GM19468 (cell line): ENCODE measurements at regions not wholly inside any gene's neighbourhood (a gene's known extent, or its start where the extent isn't known, plus 50 kb on each side); places are given as distances from the start of the nearest gene placed in this dataset.

ENCODE experiments used
- ATAC-seq: cut with Tn5 transposase; IDR thresholded peaks from one replicate; pipeline ENCODE4 v1.9.1; 2021; ENCODE audit warnings: mild to moderate bottlenecking, moderate library complexity, moderate number of reproducible peaks; ENCODE audit not compliant: unreplicated experiment; ENCODE audit errors: extremely low read depth

DNA sequence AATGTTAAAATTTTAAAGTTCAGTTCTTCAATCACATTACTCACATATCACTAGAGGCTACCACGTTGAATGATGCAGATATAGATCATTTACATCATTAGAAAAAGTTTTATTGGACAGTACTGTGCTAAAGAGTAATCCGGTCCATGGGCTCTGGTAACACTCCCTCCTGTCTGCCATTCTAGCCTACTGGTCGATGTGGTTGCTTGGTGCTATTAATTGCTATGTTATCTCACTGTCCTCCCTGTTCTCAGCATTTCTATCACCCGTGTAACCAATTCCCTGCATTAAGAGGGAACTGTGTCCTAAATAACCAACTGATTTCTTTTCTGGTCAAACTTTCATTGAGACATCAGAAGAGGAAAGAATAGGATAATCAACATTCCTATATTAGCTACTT lies 347.5 kb upstream of the RBMS3 start:
- no peak for ATAC-seq

DNA sequence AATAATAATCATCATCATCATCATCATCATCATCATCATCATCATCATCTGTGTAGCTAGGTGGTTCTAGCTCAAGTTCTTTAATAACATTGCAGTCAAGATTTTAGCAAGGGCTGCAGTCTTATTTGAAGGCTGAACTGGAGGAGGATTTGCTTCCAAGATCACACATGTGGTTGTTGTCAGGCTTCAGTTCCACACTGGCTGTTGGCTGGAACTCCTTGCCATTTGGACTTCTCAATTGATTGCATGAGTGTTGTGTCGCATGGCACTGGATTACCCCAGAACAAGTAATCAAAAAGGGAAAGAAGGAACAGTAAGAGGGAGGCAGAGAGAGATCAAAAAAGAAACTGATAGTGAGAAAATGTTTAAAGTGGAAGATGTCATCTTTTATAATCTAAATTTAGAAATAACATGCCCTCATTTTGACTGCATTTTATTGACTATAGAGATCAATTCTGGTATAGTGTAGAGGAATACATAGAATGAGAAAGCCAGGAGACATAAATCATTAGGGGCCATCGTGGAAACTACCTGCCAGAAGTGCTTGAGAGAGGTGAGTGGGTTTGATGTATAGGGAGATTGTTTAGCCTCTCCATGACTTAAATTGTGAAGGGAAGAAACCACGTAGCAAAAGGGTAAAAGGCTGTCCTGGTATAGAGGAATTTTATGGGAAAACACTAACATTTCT lies 346.6 kb upstream of the RBMS3 start:
- ATAC-seq = no peak

DNA sequence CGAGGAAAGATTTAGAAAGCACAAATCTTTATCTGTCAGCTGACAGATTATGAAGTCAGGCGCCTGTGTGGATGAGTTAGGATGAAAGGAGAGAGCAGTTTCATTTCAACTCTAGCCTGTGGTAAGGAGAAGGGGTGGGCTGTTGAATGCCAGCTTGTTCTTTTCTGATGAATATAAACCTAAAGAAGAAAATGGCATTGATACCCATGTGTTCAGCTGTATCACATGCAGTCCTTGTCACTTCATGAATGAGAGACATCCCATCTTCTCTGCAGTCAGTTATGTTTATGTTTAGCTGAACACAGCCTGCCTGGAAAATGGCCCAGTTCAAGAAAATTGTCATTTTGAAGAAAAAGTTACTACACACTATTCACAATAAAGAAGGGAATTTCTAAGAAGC lies 345.7 kb upstream of the RBMS3 start:
- no peak for ATAC-seq

DNA sequence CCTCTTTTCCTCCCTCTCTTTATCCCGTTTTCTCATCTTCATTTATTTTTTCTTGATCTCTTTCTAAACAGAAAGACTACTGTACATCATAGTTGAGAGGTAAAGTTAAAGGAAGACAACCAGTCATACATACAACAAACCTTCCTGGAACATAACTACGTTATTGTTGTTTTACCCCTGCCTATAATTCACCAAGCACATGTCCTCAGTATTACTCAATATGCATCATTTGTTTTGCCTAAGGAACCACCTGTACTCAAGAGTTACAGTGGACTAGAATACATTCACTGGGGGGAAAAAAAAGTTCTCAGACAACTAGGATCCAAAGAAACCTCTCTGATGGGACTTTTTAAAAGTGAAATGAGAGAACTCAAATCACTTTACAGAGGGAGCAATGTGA lies 344.7 kb upstream of the RBMS3 start:
- no peak for ATAC-seq

DNA sequence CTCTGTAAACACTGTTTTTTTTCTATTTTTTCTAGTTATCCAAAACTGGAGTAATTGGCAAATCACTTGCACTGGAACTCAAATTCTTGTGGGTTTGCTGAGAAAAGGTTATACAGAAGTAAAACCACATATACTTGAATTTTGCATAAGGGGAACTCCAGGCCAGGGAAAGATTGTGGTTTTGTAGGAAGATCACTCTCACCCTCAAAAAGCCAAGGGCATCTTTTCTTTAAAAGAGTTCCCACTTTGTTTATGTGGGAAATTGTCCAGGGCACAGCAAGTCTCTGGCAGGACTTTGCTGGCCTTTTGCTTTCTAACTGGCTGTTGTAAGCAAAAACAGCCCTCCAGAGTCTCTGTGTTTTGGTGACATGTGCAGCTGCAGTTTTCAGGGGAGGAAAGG lies 340.3 kb upstream of the RBMS3 start:
- peak; percentile 67 for ATAC-seq

DNA sequence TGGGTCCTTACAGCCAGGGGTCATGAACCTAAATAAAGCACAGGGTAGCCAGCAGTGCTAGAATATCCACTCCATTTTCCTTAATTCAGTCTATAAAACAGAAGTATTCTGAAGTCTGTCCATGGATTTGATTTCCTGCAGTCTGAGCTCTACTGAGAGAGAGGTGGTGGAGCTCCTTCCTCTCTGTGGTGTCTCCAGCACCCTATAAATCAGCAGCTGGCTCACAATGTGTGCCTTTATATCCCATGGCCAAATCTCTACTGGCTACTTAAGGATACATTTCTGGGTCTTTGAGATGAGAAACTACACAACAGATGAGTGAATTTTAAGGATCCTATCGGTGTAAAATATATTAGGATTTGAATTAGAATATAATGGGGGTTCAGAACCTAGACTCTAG lies 339.9 kb upstream of the RBMS3 start:
- ATAC-seq = no peak

DNA sequence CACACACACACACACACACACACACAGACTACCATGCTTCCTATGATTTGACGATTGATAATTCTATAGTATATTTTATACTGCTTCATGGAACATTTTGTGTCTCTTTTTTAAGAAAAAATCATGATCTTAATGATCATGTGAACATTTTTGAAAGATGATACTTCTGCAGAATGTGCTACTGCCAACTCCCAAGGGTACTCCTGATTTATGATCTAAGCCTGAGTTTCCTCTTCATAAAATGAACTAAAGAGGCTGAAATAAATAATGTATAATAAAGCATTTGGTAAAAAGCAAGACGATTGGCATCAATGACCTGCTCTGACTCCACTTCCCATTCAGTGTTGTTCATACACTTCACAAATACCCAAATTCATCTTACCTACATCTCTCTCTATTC lies 333.8 kb upstream of the RBMS3 start:
- no peak for ATAC-seq

DNA sequence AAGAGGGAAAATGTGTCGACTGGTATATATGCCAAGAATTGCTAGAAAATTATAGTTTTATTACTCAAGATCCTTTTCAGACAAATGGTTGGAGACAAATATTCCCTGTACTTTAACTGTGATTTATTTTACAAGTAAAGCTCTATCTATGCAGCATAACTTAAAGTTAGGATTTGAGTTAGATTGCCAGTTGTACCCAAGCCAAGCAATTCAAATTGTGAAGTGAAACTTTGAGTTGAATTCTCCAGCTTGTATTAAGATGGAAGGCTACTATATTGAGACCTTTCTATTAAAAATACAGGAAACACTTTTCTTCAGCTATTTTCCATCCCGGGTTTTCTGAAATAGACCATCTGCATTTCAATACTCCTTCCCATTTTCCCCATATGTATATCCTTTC lies 333.1 kb upstream of the RBMS3 start:
- ATAC-seq = no peak

DNA sequence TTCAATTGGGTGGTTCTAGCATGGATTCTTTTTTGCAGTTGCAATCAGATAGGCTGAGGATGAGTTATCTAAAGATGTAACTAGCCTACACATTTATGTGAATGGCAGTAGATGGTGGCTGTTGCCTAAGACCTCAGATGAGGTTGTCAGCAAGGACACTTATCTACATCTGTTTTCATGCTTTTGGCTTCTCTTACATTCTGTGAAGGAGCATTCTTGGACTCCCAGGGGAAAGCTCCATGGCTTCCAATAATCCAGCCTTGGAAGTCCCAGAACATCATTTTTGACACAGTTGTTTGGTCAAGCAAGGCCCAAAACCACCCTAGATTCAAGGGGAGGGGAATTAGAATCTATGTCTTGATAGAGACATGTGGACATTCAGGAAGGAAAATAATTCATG lies 332.2 kb upstream of the RBMS3 start:
- no peak for ATAC-seq

DNA sequence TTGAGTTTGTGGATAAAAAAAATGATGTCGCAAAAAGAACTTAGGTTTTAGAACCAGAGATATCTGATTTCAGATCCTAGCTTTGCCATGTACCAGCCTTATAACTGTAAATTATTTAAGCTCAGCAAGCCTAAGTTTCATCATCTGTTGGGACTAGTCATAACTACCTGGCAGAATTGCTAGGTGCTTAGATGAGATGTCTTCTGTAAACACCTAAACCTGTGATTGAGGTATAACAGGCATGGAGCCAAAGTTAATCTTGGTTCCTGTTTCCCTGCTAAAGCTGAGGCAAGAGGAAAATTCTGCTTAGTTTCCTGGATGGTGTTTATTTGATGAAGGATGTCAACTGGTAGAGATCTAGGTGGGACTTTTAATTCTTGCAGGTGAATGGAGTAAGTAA lies 331.3 kb upstream of the RBMS3 start:
- no peak for ATAC-seq

DNA sequence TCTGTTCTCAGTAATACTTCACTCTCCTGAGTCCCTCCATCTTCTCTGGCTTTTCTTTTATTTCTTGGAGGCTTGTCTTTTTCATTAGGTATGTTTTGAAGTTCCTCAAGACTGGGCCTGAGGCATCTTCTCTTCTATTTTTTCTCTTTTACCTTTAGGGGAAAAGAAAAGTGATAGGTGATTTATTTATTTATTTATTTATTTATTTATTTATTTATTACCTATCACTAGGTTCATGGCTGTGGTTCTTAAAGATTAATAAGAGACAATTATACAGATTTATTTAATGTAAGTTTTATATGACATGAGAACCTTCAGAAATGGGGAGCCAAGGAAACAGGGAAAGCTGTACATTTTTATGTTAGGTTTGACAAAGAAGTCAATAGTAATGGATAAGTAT lies 330.3 kb upstream of the RBMS3 start:
- no peak for ATAC-seq

DNA sequence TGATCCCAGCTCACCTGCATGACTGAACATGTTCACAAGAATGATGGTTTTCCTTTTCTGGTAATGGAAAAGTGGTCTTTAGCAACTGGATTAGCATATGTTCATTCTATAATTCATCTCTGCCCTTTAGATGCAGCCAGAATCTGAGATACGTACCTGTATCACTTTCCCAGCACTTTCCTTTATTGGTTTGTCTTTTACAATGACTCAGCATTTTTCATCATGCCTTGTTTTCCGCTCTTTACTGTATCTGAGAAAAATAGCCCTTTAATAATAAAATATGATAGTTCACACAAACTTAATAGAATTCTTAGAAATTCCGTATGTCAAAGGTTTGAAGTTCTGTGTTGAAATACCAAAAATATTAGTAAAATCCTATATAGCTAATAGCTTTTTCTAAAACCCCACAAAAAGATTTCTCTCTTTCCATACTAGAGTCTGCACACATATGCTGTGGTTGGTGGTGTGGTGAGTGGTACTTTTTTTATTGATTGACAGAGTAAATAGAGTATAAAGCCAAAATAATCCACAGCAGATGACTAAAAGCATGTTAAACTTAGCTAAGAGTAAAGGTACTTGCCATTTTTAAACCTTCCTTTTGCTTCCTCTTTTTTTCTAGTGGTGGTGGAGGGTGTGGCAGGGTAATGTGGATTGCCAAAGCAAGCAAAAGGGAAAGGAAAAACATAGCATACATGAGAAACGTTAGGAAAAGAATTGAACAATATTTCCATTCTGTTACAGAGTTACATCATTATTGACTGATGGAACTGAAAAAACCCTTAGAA lies 328.9 kb upstream of the RBMS3 start:
- no peak for ATAC-seq

DNA sequence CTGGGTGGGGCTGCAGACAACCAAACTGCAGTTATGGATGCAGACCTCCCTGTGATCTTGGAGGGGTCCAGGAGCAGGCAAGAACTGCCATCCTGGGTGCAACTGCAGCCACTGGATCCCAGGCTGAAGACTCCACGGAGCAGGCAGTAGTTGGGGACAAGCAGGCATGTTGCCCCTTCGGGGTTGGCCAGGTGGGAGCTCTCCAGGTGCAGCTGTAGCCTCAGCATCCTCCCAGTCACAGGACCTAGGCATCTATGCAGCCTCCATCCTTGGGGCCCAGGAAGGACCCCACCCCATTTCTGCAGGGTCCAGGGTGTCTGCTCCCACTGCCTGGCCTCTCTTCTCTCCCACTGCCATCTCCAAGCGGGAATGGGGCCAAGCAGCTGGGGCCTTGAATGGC lies 322.2 kb upstream of the RBMS3 start:
- ATAC-seq = no peak

DNA sequence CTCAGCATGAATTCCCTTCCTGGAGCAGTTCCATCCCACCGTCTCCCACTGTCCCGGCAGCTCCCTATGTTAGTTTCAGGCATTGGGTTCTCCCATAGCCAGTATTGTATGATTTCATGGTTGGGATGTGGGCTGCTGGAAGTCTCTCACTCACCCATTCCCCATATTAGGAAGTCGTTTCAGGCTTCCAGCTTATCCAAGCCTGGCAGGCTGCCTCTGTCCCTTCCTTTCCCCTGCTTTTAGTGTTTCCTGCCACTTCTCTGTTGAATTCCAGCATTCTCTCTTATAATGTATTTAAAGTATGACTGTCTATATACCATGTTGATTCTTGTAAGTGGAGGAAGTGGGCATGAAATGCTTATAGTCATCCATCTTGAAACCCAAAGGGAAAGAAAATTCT lies 309.7 kb upstream of the RBMS3 start:
- no peak for ATAC-seq

DNA sequence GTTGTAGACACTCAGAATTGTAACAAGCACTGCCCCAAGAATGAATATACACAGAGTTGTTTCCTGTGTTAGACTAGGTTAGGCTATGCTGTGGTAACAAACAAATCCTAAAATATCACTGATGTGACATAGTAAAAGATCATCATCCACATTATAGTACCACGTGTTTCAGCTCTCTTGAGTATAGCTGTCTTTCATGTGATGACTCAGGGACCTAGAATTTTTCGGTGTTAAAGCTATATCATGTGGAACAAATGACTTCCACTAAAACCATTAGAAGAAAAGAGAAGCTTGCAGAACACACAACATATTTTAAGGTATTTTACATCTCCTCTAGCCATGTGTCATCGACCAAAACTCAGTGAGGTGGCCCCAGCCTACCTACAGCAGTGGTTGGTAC lies 307.9 kb upstream of the RBMS3 start:
- no peak for ATAC-seq

DNA sequence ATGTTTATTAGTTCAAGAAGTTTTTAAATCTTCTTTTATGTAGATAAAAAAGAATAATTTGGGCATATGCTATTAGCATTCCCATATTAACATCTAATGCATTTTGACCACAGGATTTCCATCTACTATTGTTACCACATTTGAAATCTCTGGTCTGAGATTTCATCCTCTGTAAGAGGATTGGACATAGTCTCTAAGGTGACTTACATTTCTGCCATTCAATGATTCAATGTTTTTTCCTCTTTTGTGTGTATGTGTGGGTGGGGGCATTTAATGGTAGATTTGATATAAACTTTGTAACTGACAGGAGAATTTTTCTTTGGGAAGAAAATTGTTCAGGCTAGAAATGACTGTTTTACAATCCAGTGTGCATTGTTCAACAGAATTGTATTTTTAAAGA lies 307.3 kb upstream of the RBMS3 start:
- no peak for ATAC-seq

DNA sequence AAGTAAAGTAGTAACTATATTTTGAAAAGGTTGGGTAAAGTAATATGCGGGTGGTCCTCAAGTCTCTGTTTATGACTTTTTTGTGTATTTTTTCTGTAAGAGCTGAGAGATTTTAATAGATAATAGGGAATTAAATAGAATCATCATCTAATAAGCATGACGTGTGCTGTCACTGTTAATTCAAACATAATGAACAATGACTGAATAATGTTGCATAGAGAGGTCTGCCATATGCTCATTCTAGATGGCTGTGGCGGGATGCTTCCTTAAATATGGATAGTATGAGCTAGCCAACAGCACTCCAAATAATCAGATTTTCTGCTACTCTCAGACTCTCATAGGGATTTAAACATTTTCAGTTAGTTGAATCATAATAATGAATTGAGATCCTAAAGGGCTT lies 302.8 kb upstream of the RBMS3 start:
- ATAC-seq = no peak

DNA sequence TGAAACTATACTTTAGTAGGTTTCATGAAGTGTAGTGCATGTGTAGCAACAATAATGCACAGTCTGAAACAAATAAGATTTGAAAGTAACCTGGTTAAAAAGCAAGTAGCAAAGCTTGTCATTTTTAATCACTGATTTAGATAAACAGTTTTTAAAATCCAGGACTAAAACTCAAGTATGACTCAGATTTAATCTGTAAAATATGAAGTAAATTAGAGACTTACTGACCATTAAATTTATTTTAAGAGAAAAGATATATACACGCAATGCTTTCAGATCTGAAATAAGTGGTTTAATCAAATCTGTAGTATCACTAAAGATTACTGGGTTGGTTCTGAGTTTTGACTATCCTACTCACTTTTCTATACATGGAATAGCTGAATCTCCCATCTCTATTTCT lies 300.7 kb upstream of the RBMS3 start:
- ATAC-seq = no peak

DNA sequence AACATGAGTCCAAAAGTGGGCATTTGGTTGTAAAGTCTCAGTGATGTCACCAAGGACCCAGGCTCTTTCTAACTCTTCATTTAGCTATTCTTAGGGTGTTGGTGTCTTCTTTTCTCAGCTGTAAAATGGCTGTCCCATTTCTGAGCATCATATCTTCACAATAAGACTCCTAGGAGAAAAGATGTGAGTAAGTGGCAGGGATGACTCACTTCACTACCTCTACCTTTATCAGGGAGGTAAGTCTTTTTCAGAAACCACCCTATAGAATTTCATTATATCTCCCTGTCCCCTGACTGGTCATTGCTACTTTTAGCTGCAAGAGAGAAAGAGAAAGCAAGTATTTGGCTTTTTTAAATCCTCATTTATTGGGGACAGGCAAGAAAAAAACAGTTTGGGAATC lies 300.2 kb upstream of the RBMS3 start:
- ATAC-seq = no peak

DNA sequence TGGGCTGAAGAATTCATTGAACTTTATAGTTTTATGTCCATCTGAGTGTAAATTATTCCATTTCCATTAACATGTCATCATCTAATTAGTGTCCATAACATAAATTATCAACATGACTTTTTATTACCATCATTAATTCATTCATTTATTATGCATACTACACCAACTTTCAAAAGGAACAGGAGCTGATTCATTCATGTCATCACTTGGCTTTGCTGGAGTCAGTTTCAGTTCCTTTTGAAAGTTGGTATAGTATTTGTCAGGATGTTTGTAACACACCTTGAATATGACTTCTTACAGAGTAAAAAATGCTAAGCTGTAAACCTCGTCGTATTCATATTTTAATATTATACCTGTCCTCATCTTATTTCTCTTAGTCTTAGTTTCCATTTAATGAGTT lies 298.0 kb upstream of the RBMS3 start:
- ATAC-seq = peak; percentile 53

DNA sequence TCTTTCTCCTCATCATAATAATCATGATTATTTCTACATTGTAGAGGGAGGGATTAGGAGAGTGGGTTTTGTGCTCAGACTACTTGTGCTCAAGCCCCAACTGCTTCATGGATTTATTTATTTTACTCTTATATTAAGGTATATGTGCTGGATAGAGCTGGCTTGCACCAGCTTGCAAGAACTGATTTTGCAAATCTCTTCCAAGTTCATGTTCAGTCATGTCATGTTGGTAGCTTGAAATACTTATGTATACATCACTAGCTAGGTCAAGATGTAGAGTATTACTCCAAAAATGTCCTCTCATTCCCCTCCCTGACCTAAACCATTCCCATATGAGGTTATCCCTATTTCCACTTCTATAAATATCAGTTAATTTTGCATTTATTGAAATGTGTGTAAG lies 293.9 kb upstream of the RBMS3 start:
- ATAC-seq = no peak

DNA sequence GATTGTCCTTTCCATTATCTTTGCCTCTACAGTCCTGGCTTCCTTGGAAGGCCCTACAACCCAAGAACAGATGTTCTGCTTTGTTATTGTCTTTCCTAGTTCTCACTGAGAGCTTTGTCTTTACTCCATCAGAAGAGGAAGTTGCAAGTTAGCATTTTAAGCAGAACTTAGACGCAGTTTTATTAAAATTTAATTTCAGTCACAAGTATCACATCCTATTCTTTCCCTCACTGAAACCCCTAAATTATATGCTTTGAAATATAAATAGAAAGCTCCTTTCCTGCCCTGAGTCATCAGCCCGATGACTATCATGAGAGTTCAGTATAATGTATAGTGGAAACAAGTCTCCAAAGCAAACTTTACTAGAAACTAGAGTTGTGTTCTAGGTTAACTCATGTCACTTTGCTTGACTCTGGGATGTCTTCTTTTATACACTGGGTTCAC lies 291.2 kb upstream of the RBMS3 start:
- ATAC-seq = peak; percentile 93
